ENCODE measurements at regions not wholly inside any gene's neighbourhood (a gene's known extent, or its start where the extent isn't known, plus 50 kb on each side); places are given as distances from the start of the nearest gene placed in this dataset.

DNA sequence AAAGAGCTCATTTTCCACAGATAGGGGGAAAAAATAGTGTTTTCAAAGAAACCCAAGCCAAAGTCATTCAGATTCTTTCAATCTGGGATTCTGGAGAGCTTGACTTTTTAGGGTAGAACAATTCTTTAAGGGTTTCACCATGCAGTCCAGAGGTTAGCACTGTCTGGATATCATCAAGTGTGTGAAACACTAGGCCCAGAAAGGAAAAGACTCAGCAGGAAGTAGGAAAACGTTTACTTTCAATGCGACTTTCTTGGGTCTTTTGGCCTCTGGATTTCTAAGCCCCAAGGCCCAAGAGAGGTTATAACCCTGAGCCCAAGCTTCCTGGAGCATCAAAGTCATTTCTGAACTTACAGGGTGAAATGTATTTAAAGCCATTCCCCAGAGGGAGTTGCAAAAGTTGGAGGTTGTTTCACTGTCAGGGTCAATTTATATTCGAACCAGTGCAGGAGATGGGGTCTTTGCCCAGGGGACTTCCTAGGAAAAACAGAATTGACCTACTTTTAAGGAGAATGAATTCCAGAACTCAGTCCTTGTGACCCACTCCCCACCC is 158.0 kb downstream of the C7orf25 start:
- TF ChIP-seq, protein P1, sequence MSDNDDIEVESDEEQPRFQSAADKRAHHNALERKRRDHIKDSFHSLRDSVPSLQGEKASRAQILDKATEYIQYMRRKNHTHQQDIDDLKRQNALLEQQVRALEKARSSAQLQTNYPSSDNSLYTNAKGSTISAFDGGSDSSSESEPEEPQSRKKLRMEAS (IDR thresholded peaks at IDR 0.05): no peak
- TF ChIP-seq ZFX (IDR thresholded peaks at IDR 0.05) (no peak), SP1 (IDR thresholded peaks at IDR 0.05; ENCODE audit: low read depth) (no peak)
- TF ChIP-seq, protein P2, sequence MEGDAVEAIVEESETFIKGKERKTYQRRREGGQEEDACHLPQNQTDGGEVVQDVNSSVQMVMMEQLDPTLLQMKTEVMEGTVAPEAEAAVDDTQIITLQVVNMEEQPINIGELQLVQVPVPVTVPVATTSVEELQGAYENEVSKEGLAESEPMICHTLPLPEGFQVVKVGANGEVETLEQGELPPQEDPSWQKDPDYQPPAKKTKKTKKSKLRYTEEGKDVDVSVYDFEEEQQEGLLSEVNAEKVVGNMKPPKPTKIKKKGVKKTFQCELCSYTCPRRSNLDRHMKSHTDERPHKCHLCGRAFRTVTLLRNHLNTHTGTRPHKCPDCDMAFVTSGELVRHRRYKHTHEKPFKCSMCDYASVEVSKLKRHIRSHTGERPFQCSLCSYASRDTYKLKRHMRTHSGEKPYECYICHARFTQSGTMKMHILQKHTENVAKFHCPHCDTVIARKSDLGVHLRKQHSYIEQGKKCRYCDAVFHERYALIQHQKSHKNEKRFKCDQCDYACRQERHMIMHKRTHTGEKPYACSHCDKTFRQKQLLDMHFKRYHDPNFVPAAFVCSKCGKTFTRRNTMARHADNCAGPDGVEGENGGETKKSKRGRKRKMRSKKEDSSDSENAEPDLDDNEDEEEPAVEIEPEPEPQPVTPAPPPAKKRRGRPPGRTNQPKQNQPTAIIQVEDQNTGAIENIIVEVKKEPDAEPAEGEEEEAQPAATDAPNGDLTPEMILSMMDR (IDR thresholded peaks at IDR 0.05 in 2 of 3, conservative IDR thresholded peaks at IDR 0.05 in 1 of 3; ENCODE audit: borderline replicate concordance in 1 of 3, insufficient read depth in 1 of 3, low read depth in 2 of 3, low read length in 2 of 3): no peak
